Naive thymus-derived CD8-positive, alpha-beta T cell (primary cell): ENCODE measurements at regions not wholly inside any gene's neighbourhood (a gene's known extent, or its start where the extent isn't known, plus 50 kb on each side); places are given as distances from the start of the nearest gene placed in this dataset.
"Not testable (repeated sequence)": the region's sequence is repeated elsewhere in the genome, so short reads cannot be mapped to it uniquely, and the experiment has no call there.

ENCODE experiments used
- ATAC-seq, 2 donors: fragments of 150-1000 bp; cut with Tn5 transposase in 1 of 2; sonication (Bioruptor Pico), chemical (Tn5 transposase) in 1 of 2; 1 replicate in 1 of 2; 2 replicates in 1 of 2; pipeline ENCODE4 v1.10.0; 2021; ENCODE audit warnings: mild to moderate bottlenecking in 2 of 2, moderate library complexity in 2 of 2
- POLR2A ChIA-PET: fragments of 350-600 bp; sonication (Branson Sonifier 250); formaldehyde crosslinking; loops from one replicate; lab custom pipeline; 2021; ENCODE audit warnings: antibody characterized with exemption; lab: Charles Lee
- DNase-seq, 10 donors: peaks; one replicate each; pipeline versions ENCODE4 v3.0.0 to v3.0.0-alpha.2; 2020 to 2022
- H3K27ac Mint-ChIP-seq, 10 donors: one replicate each; pipeline ENCODE4 v1.8.0; 2020 to 2022; ENCODE audit warnings: mild to moderate bottlenecking in 10 of 10, mixed read lengths in 10 of 10, moderate library complexity in 4 of 10, inconsistent platforms in 1 of 10
- H3K27me3 Mint-ChIP-seq, 5 donors: one replicate each; pipeline ENCODE4 v1.8.0; 2021 to 2022; ENCODE audit warnings: mixed read lengths in 5 of 5
- H3K36me3 Mint-ChIP-seq, 3 donors: one replicate each; pipeline ENCODE4 v1.8.0; 2020 to 2022; ENCODE audit warnings: mixed read lengths in 3 of 3, mild to moderate bottlenecking in 2 of 3, inconsistent platforms in 1 of 3
- H3K4me1 Mint-ChIP-seq, 4 donors: one replicate each; pipeline ENCODE4 v1.8.0; 2021 to 2022; ENCODE audit warnings: mixed read lengths in 4 of 4
- H3K4me3 Mint-ChIP-seq, 10 donors: one replicate each; pipeline ENCODE4 v1.8.0; 2020 to 2022; ENCODE audit warnings: mild to moderate bottlenecking in 10 of 10, mixed read lengths in 10 of 10, moderate library complexity in 6 of 10, inconsistent platforms in 1 of 10
- H3K9me3 Mint-ChIP-seq, 9 donors: one replicate each; pipeline ENCODE4 v1.8.0; 2020 to 2022; ENCODE audit warnings: mixed read lengths in 9 of 9, mild to moderate bottlenecking in 3 of 9, inconsistent platforms in 1 of 9, moderate library complexity in 1 of 9

DNA sequence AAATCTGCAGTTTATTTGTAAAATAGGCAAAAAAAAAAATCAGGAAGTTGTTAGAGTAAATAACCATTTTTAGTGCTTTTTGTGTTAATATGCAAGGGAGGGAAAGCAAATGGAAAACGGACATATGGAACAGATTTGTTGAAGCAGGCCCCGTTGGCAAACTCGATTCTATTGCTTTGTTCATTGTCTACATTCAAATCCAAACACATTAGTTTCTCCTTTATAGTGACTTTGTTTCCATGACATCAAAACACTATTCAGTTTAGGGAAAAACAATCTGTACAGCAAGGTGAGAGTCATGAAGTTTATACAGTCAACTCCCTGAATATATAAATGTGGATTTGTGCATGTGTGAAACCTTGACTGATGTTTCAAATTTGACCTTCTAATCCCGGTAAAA is 142.2 kb downstream of the FAM47A start:
- H3K9me3 Mint-ChIP-seq = peaks cover 0 to 21% (median 4%) of the 10 kb centered on the region in 9 donors
- ATAC-seq (no peak), DNase-seq (no peak)
- H3K4me3 Mint-ChIP-seq = no peak overlapping the region
- no peak overlapping the region for H3K27ac Mint-ChIP-seq
- POLR2A ChIA-PET = no interaction called here
- H3K36me3 Mint-ChIP-seq = peaks cover 0 to 4% (median 0%) of the 10 kb centered on the region in 3 donors
- H3K27me3 Mint-ChIP-seq = no peaks in the 10 kb centered on the region
- no peaks in the 10 kb centered on the region for H3K4me1 Mint-ChIP-seq

DNA sequence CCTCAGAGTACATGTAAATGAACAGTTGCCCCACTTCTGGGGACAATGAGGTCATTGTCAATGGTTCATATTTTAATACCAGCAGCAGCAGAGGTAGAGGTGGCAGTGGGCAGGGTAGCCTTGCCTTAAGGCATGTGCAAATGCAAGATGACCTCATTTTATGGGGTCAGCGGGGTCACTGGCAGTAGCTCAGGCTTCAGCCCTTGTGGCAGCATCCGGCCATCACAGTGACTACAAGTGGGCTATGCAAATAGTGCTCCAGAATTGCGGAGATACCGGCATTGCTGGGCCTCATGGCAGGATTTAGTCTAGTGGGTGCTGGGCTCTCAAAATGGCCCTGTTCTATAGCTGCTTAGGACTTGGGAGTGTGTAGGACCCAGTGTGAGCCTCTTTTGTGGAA is 144.7 kb downstream of the FAM47A start:
- peaks cover 0 to 4% (median 0%) of the 10 kb centered on the region in 3 donors for H3K36me3 Mint-ChIP-seq
- DNase-seq (no peak), ATAC-seq (no peak)
- H3K4me3 Mint-ChIP-seq = no peak overlapping the region
- POLR2A ChIA-PET = no interaction called here
- H3K27me3 Mint-ChIP-seq = no peaks in the 10 kb centered on the region
- no peak overlapping the region for H3K27ac Mint-ChIP-seq
- peaks cover 0 to 19% (median 2%) of the 10 kb centered on the region in 9 donors for H3K9me3 Mint-ChIP-seq
- H3K4me1 Mint-ChIP-seq = no peaks in the 10 kb centered on the region

DNA sequence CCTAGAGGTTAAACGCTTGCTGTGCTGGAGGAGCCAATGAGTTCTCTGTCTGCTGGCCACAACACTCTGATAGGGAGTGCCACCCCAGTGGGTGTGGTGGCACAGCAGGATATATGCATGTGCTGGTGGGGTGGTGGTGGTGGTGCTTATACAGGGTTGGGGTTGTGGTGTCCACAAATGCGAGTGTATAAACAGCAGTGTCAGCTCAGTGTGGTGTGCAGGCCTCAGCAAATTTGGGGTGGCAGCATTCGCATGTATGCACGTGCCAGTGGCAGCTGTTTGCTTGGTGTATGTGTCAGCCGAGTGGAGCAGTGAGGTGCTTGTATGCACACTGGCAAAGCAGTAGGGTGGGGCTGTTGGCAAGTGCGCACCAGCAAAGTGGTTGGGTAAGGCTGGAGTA is 157.4 kb downstream of the FAM47A start:
- Mint-ChIP-seq H3K36me3 (no peaks in the 10 kb centered on the region), H3K27me3 (no peaks in the 10 kb centered on the region), H3K9me3 (peaks cover 0 to 17% (median 2%) of the 10 kb centered on the region in 9 donors), H3K27ac (no peak overlapping the region), H3K4me1 (no peaks in the 10 kb centered on the region), H3K4me3 (no peak overlapping the region)
- POLR2A ChIA-PET = no interaction called here
- DNase-seq (no peak), ATAC-seq (no peak)

DNA sequence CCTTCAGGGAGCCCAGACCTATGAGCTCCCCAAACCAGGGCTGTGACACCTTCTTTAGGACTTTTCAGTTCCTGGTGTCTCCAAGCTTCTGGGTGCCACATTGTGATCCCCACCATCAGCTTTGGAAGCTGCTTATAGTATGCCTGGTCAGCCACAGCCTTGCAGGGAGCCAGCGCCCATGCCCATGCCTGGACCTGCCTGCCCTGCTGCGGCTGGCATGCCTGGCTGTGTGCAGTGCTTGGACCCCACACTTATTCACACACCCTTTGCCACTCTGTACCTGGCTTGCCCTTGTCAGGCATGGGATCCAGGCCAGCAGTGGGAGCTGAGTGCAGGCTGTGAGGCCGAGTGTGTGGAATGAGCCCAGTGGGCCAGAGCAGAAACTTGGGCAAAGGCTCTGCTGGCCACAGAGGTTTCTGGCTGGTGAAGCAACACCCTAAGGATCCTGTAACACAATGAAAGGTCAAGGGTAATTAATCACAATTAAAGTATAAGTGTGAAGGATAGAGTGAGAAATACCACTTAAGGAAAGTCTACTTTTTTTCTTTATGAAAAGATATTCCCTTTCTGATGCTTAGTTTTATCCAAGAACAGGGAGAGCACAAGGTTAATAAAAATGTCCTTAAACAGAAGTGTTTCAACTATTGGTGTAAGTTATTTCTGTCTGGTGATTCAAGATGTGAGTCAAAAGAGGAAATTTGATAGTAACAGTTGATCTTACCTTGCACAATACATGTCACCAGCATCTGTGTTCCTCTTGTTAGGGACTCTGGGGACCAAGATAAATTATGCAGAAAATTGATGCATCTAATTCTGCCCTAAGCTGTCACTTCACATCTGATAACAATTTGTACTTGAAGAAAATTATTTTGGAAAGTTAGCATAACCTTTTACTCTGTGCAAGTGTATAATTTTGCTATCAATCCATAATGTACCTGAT is 161.8 kb downstream of the FAM47A start:
- peaks cover 0 to 9% (median 0%) of the 10 kb centered on the region in 9 donors for H3K9me3 Mint-ChIP-seq
- ATAC-seq (no peak), DNase-seq (peak in 1 of 10 donors; percentile 26)
- H3K27ac Mint-ChIP-seq = no peak overlapping the region
- H3K4me3 Mint-ChIP-seq = no peak overlapping the region
- no peaks in the 10 kb centered on the region for H3K36me3 Mint-ChIP-seq
- H3K27me3 Mint-ChIP-seq = no peaks in the 10 kb centered on the region
- H3K4me1 Mint-ChIP-seq = no peaks in the 10 kb centered on the region
- POLR2A ChIA-PET = no interaction called here

DNA sequence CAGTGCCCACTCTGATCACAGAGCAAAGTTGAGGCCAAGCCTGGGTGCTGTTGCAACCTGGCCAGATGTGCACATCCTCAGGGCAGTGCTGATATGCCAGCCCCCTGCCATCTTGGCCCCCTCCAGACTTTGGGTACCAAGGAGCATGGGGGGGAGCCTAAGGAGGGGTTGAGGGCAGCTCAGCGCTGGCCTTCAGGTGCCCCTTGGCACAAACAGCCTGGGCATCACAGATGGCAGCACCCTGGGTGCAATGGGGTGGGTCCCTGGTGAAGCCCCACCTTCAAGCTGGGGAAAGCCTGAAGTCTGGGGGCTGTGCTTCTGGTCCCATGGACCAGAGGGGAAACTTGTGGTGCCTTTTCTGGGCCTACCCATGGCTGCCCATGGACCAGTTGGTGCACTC is 163.0 kb downstream of the FAM47A start:
- no peaks in the 10 kb centered on the region for H3K36me3 Mint-ChIP-seq
- no peak overlapping the region for H3K27ac Mint-ChIP-seq
- H3K9me3 Mint-ChIP-seq = peaks cover 0 to 9% (median 2%) of the 10 kb centered on the region in 9 donors
- DNase-seq (no peak), ATAC-seq (no peak)
- no peaks in the 10 kb centered on the region for H3K27me3 Mint-ChIP-seq
- H3K4me1 Mint-ChIP-seq = no peaks in the 10 kb centered on the region
- H3K4me3 Mint-ChIP-seq = no peak overlapping the region
- POLR2A ChIA-PET = no interaction called here

DNA sequence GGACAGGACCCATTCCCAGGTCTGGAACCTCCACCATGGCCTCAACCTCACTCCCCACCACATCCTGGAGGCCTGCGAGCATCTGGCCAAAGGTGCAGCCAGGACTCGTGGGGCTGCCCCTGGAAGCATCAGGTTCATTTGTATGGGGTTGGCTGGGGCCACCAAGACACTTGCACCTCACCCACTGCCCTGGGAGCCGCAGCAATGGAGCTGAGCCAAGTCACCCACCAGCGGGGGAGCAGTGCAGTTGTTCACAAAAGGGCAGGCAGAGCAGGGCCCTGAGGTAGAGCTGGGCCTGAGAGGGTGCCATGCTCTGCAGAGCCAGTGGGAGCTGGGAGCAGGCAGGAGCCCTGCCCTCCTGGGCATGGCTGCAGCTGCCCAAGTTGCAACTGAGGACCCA is 163.5 kb downstream of the FAM47A start:
- Mint-ChIP-seq H3K9me3 (peaks cover 0 to 4% (median 1%) of the 10 kb centered on the region in 9 donors), H3K4me1 (no peaks in the 10 kb centered on the region), H3K4me3 (no peak overlapping the region), H3K36me3 (no peaks in the 10 kb centered on the region), H3K27me3 (no peaks in the 10 kb centered on the region), H3K27ac (no peak overlapping the region)
- POLR2A ChIA-PET = no interaction called here
- no peak for DNase-seq
- no peak for ATAC-seq

DNA sequence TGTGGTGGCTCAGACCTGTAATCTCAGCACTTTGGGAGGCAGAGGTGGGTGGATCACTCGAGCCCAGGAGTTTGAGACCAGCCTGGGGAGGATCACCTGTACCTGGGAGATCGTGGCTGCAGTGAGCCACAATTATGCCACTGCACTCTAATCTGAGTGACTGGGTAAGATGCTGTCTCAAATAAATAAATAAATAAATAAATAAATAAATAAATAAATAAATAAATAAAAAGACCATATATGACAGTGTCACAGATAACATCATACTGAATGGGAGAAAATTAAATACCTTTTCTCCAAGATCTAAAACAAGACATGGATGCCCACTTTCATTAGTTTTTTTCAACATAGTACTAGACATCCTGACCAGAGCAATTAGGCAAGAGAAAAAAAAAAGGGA is 182.8 kb downstream of the FAM47A start:
- Mint-ChIP-seq H3K36me3 (peaks cover 0 to 4% (median 0%) of the 10 kb centered on the region in 3 donors), H3K9me3 (peaks cover 0 to 22% (median 5%) of the 10 kb centered on the region in 9 donors), H3K27me3 (no peaks in the 10 kb centered on the region), H3K4me3 (no peak overlapping the region), H3K27ac (no peak overlapping the region), H3K4me1 (no peaks in the 10 kb centered on the region)
- no peak for DNase-seq
- POLR2A ChIA-PET = no interaction called here
- ATAC-seq = no peak

DNA sequence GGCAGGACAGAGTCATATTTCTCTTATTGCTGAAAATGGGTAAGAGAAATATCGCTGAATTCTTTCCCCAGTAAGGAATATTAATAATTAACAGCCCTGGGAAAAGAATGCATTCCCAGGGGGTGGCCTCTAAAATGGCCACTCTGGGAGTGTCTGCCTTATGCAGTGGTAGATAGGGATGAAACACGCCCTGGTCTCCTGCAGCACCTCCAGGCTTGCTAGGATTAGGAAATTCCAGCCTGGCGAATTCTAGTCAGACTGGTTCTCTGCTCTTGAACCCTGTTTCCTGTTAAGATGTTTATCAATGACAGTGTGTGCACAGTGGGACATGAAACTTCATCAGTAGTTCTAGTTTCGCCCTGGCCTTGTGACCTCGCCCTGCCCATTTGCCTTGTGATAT is 205.9 kb downstream of the FAM47A start:
- ATAC-seq, H3K27ac Mint-ChIP-seq, POLR2A ChIA-PET, H3K36me3 Mint-ChIP-seq, H3K4me3 Mint-ChIP-seq, H3K4me1 Mint-ChIP-seq, H3K27me3 Mint-ChIP-seq, DNase-seq: not testable (repeated sequence)
- H3K9me3 Mint-ChIP-seq = peaks cover 0 to 41% (median 12%) of the 10 kb centered on the region in 9 donors

DNA sequence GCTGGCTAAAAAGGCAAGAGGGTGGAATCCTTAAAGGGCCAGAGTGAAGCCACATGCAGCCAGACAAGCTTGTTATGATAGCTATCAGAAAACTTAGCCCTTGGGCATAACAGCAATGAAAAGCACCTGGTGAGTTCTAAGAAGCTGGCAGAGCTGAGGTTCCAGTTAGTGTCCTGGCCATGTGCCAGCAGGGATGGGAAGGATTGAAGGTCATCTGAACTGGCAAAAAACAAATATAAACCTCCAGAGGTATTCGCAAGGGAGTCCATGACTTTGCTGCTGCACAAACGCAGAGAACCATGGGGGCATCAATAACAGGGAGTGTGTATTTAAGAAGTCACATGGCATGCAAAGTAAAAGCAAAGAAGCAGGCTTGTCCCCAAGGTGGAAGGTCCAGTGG is 208.9 kb downstream of the FAM47A start:
- Mint-ChIP-seq H3K27me3 (no peaks in the 10 kb centered on the region), H3K27ac (no peak overlapping the region), H3K36me3 (peaks cover 0 to 7% (median 0%) of the 10 kb centered on the region in 3 donors), H3K4me3 (no peak overlapping the region), H3K4me1 (no peaks in the 10 kb centered on the region), H3K9me3 (peaks cover 0 to 32% (median 9%) of the 10 kb centered on the region in 9 donors)
- ATAC-seq (no peak), DNase-seq (no peak)
- POLR2A ChIA-PET = no interaction called here

DNA sequence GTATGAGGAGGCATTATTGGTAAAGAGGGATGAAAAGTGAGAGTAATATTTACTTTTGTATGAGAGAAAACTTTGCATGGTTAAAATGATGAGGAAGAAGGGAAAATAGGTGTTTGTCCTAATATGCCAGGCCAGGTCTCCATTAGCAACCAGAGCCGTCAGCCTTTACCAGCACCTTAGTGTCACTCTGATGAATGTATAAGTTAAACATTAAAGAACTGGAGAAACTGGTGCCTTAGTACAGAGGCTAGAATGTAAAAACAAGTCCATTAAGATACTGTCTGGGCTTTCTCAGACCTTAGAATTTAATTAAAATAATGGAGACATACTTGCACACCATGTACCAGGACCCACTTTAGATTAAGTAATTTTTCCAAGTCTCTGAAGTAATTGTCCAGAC is 222.3 kb downstream of the FAM47A start:
- POLR2A ChIA-PET = no interaction called here
- ATAC-seq (no peak), DNase-seq (no peak)
- no peaks in the 10 kb centered on the region for H3K4me1 Mint-ChIP-seq
- no peak overlapping the region for H3K27ac Mint-ChIP-seq
- no peak overlapping the region for H3K4me3 Mint-ChIP-seq
- H3K36me3 Mint-ChIP-seq = no peaks in the 10 kb centered on the region
- H3K9me3 Mint-ChIP-seq = peaks cover 0 to 7% (median 0%) of the 10 kb centered on the region in 9 donors
- H3K27me3 Mint-ChIP-seq = no peaks in the 10 kb centered on the region

DNA sequence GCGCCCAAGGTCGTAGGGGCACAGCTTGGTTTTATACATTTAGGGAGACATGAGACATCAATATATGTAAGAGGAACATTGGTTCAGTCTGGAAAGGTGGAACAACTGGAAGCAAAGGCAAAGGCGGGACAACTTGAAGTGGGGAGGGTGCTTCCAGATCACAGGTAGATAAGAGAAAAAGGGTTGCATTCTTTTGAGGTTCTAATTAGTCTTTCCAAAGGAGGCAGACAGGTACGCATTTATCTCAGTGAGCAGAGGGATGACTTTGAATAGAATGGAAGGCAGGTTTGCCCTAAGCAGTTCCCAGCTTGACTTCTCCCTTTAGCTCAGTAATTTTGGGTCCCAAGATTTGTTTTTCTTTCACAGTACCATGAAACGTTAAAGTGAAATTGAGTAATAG is 223.2 kb downstream of the FAM47A start:
- Mint-ChIP-seq H3K36me3 (no peaks in the 10 kb centered on the region), H3K27me3 (no peaks in the 10 kb centered on the region), H3K4me1 (no peaks in the 10 kb centered on the region), H3K4me3 (no peak overlapping the region), H3K27ac (no peak overlapping the region), H3K9me3 (peaks cover 0 to 10% (median 0%) of the 10 kb centered on the region in 9 donors)
- ATAC-seq (no peak), DNase-seq (no peak)
- POLR2A ChIA-PET = no interaction called here

DNA sequence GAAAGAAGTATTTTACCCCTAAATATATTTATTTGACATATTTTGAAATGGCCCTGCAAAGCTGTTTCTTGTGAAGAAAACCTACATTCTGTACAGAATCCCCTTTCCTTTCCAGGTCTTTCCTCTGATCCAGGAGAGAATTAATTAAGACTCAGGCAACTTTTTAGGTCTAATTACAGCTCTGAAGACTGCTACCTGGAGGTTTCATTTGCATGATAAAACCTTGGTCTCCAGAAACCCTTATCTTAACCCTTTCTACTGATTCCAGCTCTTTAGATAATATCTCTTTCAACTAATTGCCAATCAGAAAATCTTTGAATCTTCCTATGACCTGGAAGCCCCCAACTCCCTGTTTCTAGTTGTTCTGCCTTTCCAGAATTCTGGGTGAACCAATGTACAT is 224.0 kb downstream of the FAM47A start:
- POLR2A ChIA-PET = no interaction called here
- H3K36me3 Mint-ChIP-seq = no peaks in the 10 kb centered on the region
- H3K27me3 Mint-ChIP-seq = no peaks in the 10 kb centered on the region
- ATAC-seq (no peak), DNase-seq (no peak)
- H3K27ac Mint-ChIP-seq = no peak overlapping the region
- peaks cover 0 to 10% (median 0%) of the 10 kb centered on the region in 9 donors for H3K9me3 Mint-ChIP-seq
- no peak overlapping the region for H3K4me3 Mint-ChIP-seq
- H3K4me1 Mint-ChIP-seq = no peaks in the 10 kb centered on the region

DNA sequence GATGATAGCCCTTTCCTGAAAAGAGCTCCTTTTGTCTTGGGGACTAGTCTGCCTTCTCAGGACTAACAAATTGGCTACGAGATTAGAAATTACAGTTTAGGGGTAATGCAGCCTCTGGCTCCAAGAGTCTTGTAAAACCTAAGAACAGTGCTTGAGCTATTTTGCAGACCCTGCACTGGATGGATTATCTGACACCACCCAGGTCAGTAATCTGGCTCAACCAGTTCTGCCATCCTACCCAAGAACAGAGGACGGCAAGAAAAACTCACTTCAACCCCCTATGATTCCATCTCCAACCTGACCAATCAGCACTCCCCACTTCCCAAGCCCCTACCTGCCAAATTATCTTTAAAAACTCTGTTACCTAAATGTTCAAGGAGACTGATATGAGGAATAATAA is 225.1 kb downstream of the FAM47A start:
- H3K4me1 Mint-ChIP-seq = no peaks in the 10 kb centered on the region
- ATAC-seq (no peak), DNase-seq (no peak)
- no peaks in the 10 kb centered on the region for H3K27me3 Mint-ChIP-seq
- H3K9me3 Mint-ChIP-seq = peaks cover 0 to 12% (median 2%) of the 10 kb centered on the region in 9 donors
- no peaks in the 10 kb centered on the region for H3K36me3 Mint-ChIP-seq
- no peak overlapping the region for H3K4me3 Mint-ChIP-seq
- POLR2A ChIA-PET = no interaction called here
- no peak overlapping the region for H3K27ac Mint-ChIP-seq
